ENCODE measurements at regions not wholly inside any gene's neighbourhood (a gene's known extent, or its start where the extent isn't known, plus 50 kb on each side); places are given as distances from the start of the nearest gene placed in this dataset.
A peak's percentile ranks its signal among the peaks of the same experiment; 100 is the strongest.

DNA sequence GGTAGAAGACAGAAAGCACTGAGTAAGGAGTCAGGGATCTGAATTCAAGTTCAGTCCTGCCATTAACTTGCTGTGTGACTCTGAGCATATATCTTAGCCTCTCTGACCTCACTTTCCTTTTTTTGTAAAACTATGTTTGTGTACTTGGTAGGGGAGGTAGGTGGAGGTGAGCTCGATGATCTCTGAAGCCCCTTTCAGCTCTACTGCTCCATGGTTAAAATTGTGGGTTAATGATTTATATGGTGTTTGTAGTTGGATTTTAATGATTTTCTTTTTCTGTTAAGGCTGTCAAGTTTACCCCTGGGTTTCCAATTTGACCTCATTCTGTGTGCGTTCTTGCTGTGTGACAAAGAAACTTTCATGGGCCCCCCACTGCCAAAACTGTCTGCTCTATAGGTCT is 124.1 kb downstream of the CD164 start:
- BruUV-seq (replicated peaks): no TSS peak
- CTCF ChIA-PET (ENCODE audit: low intra/inter-chr PET ratio): no interaction called here
- TF ChIP-seq BCOR (IDR thresholded peaks at IDR 0.05) (peak; percentile 85), CBX2 (IDR thresholded peaks at IDR 0.05; ENCODE audit: insufficient read depth, low read length, poor library complexity, severe bottlenecking) (no peak), BRD9 (IDR thresholded peaks at IDR 0.05; ENCODE audit: low read depth, partially characterized antibody) (peak; percentile 37), ARID1B (IDR thresholded peaks at IDR 0.05) (no peak), ZNF644 (tag; IDR thresholded peaks at IDR 0.05; ENCODE audit: low read depth) (no peak), ZFP36 (IDR thresholded peaks at IDR 0.05; ENCODE audit: low read depth, low read length, partially characterized antibody) (peak; percentile 47), ZNF584 (CRISPR knock-in tag; IDR thresholded peaks at IDR 0.05; ENCODE audit: low read depth) (no peak), TGIF2 (CRISPR knock-in tag; IDR thresholded peaks at IDR 0.05) (no peak), SRSF1 (IDR thresholded peaks at IDR 0.05; ENCODE audit: low read depth, low read length) (no peak), KHSRP (IDR thresholded peaks at IDR 0.05) (no peak), NCOR1 (IDR thresholded peaks at IDR 0.05) (no peak), BHLHE40 (IDR thresholded peaks at IDR 0.05; ENCODE audit: low read length) (no peak), DPF2 (IDR thresholded peaks at IDR 0.05) (no peak), ARNT (IDR thresholded peaks at IDR 0.05) (no peak), DNMT1 (IDR thresholded peaks at IDR 0.05) (no peak), KDM1A (IDR thresholded peaks at IDR 0.05) (peak in 1 of 2 experiments; percentile 47; a peak in 2 of 4 replicates), SIN3B (IDR thresholded peaks at IDR 0.05; ENCODE audit: low read depth) (no peak), E2F3 (CRISPR knock-in tag; IDR thresholded peaks at IDR 0.05) (no peak)
- TF ChIP-seq, protein P1, sequence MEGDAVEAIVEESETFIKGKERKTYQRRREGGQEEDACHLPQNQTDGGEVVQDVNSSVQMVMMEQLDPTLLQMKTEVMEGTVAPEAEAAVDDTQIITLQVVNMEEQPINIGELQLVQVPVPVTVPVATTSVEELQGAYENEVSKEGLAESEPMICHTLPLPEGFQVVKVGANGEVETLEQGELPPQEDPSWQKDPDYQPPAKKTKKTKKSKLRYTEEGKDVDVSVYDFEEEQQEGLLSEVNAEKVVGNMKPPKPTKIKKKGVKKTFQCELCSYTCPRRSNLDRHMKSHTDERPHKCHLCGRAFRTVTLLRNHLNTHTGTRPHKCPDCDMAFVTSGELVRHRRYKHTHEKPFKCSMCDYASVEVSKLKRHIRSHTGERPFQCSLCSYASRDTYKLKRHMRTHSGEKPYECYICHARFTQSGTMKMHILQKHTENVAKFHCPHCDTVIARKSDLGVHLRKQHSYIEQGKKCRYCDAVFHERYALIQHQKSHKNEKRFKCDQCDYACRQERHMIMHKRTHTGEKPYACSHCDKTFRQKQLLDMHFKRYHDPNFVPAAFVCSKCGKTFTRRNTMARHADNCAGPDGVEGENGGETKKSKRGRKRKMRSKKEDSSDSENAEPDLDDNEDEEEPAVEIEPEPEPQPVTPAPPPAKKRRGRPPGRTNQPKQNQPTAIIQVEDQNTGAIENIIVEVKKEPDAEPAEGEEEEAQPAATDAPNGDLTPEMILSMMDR (IDR thresholded peaks at IDR 0.05 in 2 of 3, conservative IDR thresholded peaks at IDR 0.05 in 1 of 3; ENCODE audit: insufficient read depth in 2 of 3, low read depth in 1 of 3, low read length in 3 of 3): no peak
- TF ChIP-seq, protein P2, sequence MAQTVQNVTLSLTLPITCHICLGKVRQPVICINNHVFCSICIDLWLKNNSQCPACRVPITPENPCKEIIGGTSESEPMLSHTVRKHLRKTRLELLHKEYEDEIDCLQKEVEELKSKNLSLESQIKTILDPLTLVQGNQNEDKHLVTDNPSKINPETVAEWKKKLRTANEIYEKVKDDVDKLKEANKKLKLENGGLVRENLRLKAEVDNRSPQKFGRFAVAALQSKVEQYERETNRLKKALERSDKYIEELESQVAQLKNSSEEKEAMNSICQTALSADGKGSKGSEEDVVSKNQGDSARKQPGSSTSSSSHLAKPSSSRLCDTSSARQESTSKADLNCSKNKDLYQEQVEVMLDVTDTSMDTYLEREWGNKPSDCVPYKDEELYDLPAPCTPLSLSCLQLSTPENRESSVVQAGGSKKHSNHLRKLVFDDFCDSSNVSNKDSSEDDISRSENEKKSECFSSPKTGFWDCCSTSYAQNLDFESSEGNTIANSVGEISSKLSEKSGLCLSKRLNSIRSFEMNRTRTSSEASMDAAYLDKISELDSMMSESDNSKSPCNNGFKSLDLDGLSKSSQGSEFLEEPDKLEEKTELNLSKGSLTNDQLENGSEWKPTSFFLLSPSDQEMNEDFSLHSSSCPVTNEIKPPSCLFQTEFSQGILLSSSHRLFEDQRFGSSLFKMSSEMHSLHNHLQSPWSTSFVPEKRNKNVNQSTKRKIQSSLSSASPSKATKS (CRISPR knock-in tag; IDR thresholded peaks at IDR 0.05): no peak
- TF ChIP-seq, protein P3, sequence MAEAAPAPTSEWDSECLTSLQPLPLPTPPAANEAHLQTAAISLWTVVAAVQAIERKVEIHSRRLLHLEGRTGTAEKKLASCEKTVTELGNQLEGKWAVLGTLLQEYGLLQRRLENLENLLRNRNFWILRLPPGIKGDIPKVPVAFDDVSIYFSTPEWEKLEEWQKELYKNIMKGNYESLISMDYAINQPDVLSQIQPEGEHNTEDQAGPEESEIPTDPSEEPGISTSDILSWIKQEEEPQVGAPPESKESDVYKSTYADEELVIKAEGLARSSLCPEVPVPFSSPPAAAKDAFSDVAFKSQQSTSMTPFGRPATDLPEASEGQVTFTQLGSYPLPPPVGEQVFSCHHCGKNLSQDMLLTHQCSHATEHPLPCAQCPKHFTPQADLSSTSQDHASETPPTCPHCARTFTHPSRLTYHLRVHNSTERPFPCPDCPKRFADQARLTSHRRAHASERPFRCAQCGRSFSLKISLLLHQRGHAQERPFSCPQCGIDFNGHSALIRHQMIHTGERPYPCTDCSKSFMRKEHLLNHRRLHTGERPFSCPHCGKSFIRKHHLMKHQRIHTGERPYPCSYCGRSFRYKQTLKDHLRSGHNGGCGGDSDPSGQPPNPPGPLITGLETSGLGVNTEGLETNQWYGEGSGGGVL (CRISPR knock-in tag; IDR thresholded peaks at IDR 0.05): no peak

More for the DNA sequence above, 124.1 kb downstream of the CD164 start:
- Histone ChIP-seq H2AFZ (ENCODE audit: low read depth, low read length) (no peak overlapping the region), H3K27me3 (ENCODE audit: control insufficient read depth in 2 of 2, insufficient read depth in 2 of 2, low read length in 2 of 2) (no peaks in the 10 kb centered on the region), H3K4me3 (no peak overlapping the region), H3K4me1 (replicated peaks in 1 of 2; ENCODE audit: control insufficient read depth in 2 of 2, insufficient read depth in 2 of 2, low read length in 2 of 2) (0 out of 5 replicates have a peak, but pooled peaks cover 3% of the 10 kb centered on the region in 2 experiments), H3K9me3 (replicated peaks; ENCODE audit: control insufficient read depth, insufficient read depth, low read depth, low read length) (no peaks in the 10 kb centered on the region), H3K36me3 (ENCODE audit: control insufficient read depth, insufficient read depth, low read length) (no peaks in the 10 kb centered on the region), H4K20me1 (replicated peaks; ENCODE audit: control insufficient read depth, insufficient read depth, low read length) (no peaks in the 10 kb centered on the region), H3K9me1 (ENCODE audit: control insufficient read depth, insufficient read depth, low read length) (no peaks in the 10 kb centered on the region), H3K9ac (ENCODE audit: insufficient read depth in 1 of 2, low read depth in 2 of 2, low read length in 2 of 2) (no peak overlapping the region), H3K4me2 (ENCODE audit: insufficient read depth, low read length) (no peak overlapping the region), H3K79me2 (ENCODE audit: control insufficient read depth, insufficient read depth, low read length) (no peaks in the 10 kb centered on the region), H3K27ac (ENCODE audit: extremely low read depth, low read depth, low read length) (no peak overlapping the region)
- DNase-seq (ENCODE audit: extremely low read depth in 1 of 4, low spot score in 3 of 4) (no peak), FAIRE-seq (no peak), ATAC-seq (no peak)
- intact Hi-C loops (cut with micrococcal nuclease) (no loop called here), in situ Hi-C loops (cut with MboI) (no loop called here)
- 58% methylated on average over 2 of the region's 2 CpGs for WGBS (ENCODE audit: insufficient coverage, low coverage, missing lambda C conversion rate)
- POLR2A ChIA-PET: no interaction called here

Data from K562 (cell line).